Heart left ventricle (tissue), 13 donors: ENCODE measurements at regions not wholly inside any gene's neighbourhood (a gene's known extent, or its start where the extent isn't known, plus 50 kb on each side); places are given as distances from the start of the nearest gene placed in this dataset.

Experiments used
- CTCF ChIP-seq, 12 donors: fragments of 200-600 bp; sonication (generic) in 4 of 12; IDR thresholded peaks; one replicate each; pipeline versions ENCODE4 v1.5.0 to v1.8.0; 2018 to 2022; ENCODE audit warnings: antibody characterized with exemption in 12 of 12, mild to moderate bottlenecking in 5 of 12
- POLR2A ChIP-seq, 2 donors: fragments of 450-650 bp; IDR thresholded peaks; one replicate each; pipeline ENCODE4 v1.6.1; 2017; ENCODE audit warnings: antibody characterized with exemption in 2 of 2, mild to moderate bottlenecking in 2 of 2, moderate library complexity in 2 of 2
- donor health status: ischemic (EF 13 %, LVEDD 7.1; RV severe dilation, severe dysfunction).
- donor health status: DM: no; HTN: yes; CAD: no.
- donor health status: DM: no; HTN: no; CAD: no.
- donor health status: ischemic (EF 25% LVEDD 6.9; RV normal size, moderate dysfunction).
- donor health status: ischemic (EF 25% LVEDD 5.7; RV mildly dilated, moderate dysfunction).
- donor health status: ischemic (EF 35%, LVEDD 5.7; RV mildly dilated, moderate dysfunction).
- donor health status: nonischemic (EF 11% LVEDD 7.7; RV severe dilation, severe dysfunction).
- donor health status: DM: yes; HTN: yes; CAD: no.
- donor health status: PGD.
- donor health status: ischemic (EF 29% LVEDD 5.4; RV normal size, mild dysfunction).
- donor health status: nonischemic (EF 23%, LVEDD 6.1; RV moderate dilation, normal function).

DNA sequence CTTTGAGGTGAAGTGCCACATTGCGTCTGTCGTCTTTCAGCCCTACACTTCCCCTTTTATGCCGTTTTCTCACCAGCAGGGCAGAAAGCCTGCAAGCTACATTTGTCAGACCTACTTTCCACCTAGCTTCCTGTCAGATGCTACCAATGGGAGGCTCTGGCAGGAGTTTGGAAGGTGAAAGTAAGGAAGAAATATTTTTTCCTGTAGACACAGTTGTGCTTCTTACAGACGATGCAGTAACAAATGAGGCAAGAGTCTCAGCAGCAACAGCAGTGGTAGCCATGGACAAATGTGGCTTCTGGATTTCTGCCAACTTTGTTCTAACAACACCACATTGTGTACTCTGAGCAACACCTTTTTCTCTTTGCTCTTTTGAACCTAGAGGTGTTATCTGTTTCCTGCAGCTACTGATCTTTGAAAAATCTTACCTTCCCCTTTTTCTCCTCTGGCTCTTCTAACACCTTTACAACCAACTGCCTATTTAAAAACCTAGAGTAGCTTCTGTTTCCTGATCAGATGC lies 70.6 kb upstream of the STT3B start:
- TF ChIP-seq CTCF (IDR thresholded peaks at IDR 0.05), result no peak
- TF ChIP-seq POLR2A (IDR thresholded peaks at IDR 0.05), result no peak
